ENCODE measurements at regions not wholly inside any gene's neighbourhood (a gene's known extent, or its start where the extent isn't known, plus 50 kb on each side); places are given as distances from the start of the nearest gene placed in this dataset.

GRCh38 chr1:73065339-73066041 lies 783.2 kb upstream of the NEGR1 start:
- no peak overlapping the region for H3K4me2 ChIP-seq (ENCODE audit: low read length)
- H3F3A ChIP-seq (ENCODE audit: insufficient read depth, low read length) = no peaks in the 10 kb centered on the region

DNA sequence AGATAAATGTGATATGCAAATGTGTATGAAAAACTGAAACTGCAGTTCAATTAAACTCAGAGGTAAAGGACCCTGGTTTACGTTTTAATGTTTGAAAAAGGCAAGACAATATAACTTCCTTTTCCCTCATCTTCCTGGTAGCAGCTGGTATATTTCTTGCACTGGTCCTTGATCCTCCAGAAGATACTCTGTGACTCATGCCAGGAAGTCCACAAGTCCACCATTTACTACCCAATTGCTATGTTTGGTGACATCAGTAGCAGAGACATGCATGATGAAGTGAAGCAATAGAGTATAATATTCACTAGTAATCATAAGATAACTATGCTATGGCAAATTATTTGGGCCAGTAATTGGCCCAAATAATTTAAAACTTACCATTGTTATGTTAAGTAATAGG lies 774.5 kb upstream of the NEGR1 start:
- Histone ChIP-seq H3F3A (ENCODE audit: insufficient read depth, low read length) (no peaks in the 10 kb centered on the region), H3K9me3 (ENCODE audit: low read length) (no peaks in the 10 kb centered on the region), H3K27me3 (ENCODE audit: insufficient read depth, low read length) (no peaks in the 10 kb centered on the region), H3K4me2 (ENCODE audit: low read length) (no peak overlapping the region), H4K20me1 (ENCODE audit: insufficient read depth, low read length) (no peaks in the 10 kb centered on the region), H2AFZ (ENCODE audit: low read length) (no peak overlapping the region), H3K9ac (ENCODE audit: low read length) (no peak overlapping the region), H3K27ac (ENCODE audit: low read depth, low read length, poor library complexity, severe bottlenecking) (no peak overlapping the region), H3K79me2 (ENCODE audit: insufficient read depth, low read length) (no peaks in the 10 kb centered on the region), H3K4me1 (ENCODE audit: insufficient read depth, low read length, severe bottlenecking) (no peaks in the 10 kb centered on the region), H3K9me2 (ENCODE audit: low read depth, low read length) (no peaks in the 10 kb centered on the region), H3K4me3 (ENCODE audit: low read depth, low read length, poor library complexity, severe bottlenecking) (no peak overlapping the region), H3K36me3 (ENCODE audit: insufficient read depth, low read length) (no peaks in the 10 kb centered on the region)
- TF ChIP-seq, protein P1, sequence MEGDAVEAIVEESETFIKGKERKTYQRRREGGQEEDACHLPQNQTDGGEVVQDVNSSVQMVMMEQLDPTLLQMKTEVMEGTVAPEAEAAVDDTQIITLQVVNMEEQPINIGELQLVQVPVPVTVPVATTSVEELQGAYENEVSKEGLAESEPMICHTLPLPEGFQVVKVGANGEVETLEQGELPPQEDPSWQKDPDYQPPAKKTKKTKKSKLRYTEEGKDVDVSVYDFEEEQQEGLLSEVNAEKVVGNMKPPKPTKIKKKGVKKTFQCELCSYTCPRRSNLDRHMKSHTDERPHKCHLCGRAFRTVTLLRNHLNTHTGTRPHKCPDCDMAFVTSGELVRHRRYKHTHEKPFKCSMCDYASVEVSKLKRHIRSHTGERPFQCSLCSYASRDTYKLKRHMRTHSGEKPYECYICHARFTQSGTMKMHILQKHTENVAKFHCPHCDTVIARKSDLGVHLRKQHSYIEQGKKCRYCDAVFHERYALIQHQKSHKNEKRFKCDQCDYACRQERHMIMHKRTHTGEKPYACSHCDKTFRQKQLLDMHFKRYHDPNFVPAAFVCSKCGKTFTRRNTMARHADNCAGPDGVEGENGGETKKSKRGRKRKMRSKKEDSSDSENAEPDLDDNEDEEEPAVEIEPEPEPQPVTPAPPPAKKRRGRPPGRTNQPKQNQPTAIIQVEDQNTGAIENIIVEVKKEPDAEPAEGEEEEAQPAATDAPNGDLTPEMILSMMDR (IDR thresholded peaks at IDR 0.05; ENCODE audit: low read length) = no peak
- TF ChIP-seq EZH2 (IDR thresholded peaks at IDR 0.05; ENCODE audit: borderline replicate concordance, low read length) = no peak

More at GRCh38 chr1:73065339-73066041, 783.2 kb upstream of the NEGR1 start:
- Histone ChIP-seq H2AFZ (ENCODE audit: low read length) (no peak overlapping the region), H3K79me2 (ENCODE audit: insufficient read depth, low read length) (no peaks in the 10 kb centered on the region), H3K27ac (ENCODE audit: low read depth, low read length, poor library complexity, severe bottlenecking) (no peak overlapping the region), H3K27me3 (ENCODE audit: insufficient read depth, low read length) (no peaks in the 10 kb centered on the region), H3K4me3 (ENCODE audit: low read depth, low read length, poor library complexity, severe bottlenecking) (no peak overlapping the region), H3K4me1 (ENCODE audit: insufficient read depth, low read length, severe bottlenecking) (no peaks in the 10 kb centered on the region), H4K20me1 (ENCODE audit: insufficient read depth, low read length) (no peaks in the 10 kb centered on the region), H3K9me3 (ENCODE audit: low read length) (no peaks in the 10 kb centered on the region), H3K9me2 (ENCODE audit: low read depth, low read length) (no peaks in the 10 kb centered on the region), H3K9ac (ENCODE audit: low read length) (no peak overlapping the region), H3K36me3 (ENCODE audit: insufficient read depth, low read length) (no peaks in the 10 kb centered on the region)
- TF ChIP-seq EZH2 (IDR thresholded peaks at IDR 0.05; ENCODE audit: borderline replicate concordance, low read length) = no peak
- TF ChIP-seq, protein P1 (IDR thresholded peaks at IDR 0.05; ENCODE audit: low read length) = no peak

- Histone ChIP-seq H3K9me2 (ENCODE audit: low read depth, low read length) (no peaks in the 10 kb centered on the region), H3K27ac (ENCODE audit: low read depth, low read length, poor library complexity, severe bottlenecking) (no peak overlapping the region), H3K4me1 (ENCODE audit: insufficient read depth, low read length, severe bottlenecking) (no peaks in the 10 kb centered on the region), H3K4me2 (ENCODE audit: low read length) (no peak overlapping the region), H3K9me3 (ENCODE audit: low read length) (no peaks in the 10 kb centered on the region), H3K36me3 (ENCODE audit: insufficient read depth, low read length) (no peaks in the 10 kb centered on the region), H3K79me2 (ENCODE audit: insufficient read depth, low read length) (no peaks in the 10 kb centered on the region), H3K4me3 (ENCODE audit: low read depth, low read length, poor library complexity, severe bottlenecking) (no peak overlapping the region), H3F3A (ENCODE audit: insufficient read depth, low read length) (no peaks in the 10 kb centered on the region), H4K20me1 (ENCODE audit: insufficient read depth, low read length) (no peaks in the 10 kb centered on the region), H3K27me3 (ENCODE audit: insufficient read depth, low read length) (no peaks in the 10 kb centered on the region), H3K9ac (ENCODE audit: low read length) (no peak overlapping the region), H2AFZ (ENCODE audit: low read length) (no peak overlapping the region)
- TF ChIP-seq EZH2 (IDR thresholded peaks at IDR 0.05; ENCODE audit: borderline replicate concordance, low read length) = no peak
These were observed 762.1 kb upstream of the NEGR1 start for GRCh38 chr1:73044241-73045036.

All from OCI-LY1 (cell line).